Astrocyte of the spinal cord (primary cell): ENCODE measurements at regions not wholly inside any gene's neighbourhood (a gene's known extent, or its start where the extent isn't known, plus 50 kb on each side); places are given as distances from the start of the nearest gene placed in this dataset.

ENCODE experiments used
- DNase-seq: peaks from one replicate; pipeline ENCODE4 v3.0.0; 2011; ENCODE audit warnings: low read depth, low spot score
- H3K4me3 ChIP-seq: 2 replicates; pipeline ENCODE4 v1.5.1; 2011; ENCODE audit warnings: low read depth, mild to moderate bottlenecking, low read length, moderate library complexity
- CTCF ChIP-seq: IDR thresholded peaks from 2 replicates; pipeline ENCODE4 v1.5.1; 2012; ENCODE audit warnings: low read depth, mild to moderate bottlenecking, low read length, inconsistent platforms
- in situ Hi-C: cut with HindIII; loops from 2 replicates; pipeline ENCODE4 v1.10.0; 2017; ENCODE audit warnings: low sequenced_read_pairs

GRCh38 chr2:239881561-239882320 is 143.4 kb downstream of the NDUFA10 start:
- in situ Hi-C loops = no loop called here
- DNase-seq = peak; percentile 38
- no peak for TF ChIP-seq CTCF
- H3K4me3 ChIP-seq = no peak overlapping the region

- in situ Hi-C loops = no loop called here
- no peak for TF ChIP-seq CTCF
- no peak for DNase-seq
- no peak overlapping the region for H3K4me3 ChIP-seq
Measured at GRCh38 chr2:239881031-239881471, 144.1 kb downstream of the NDUFA10 start.

- DNase-seq = no peak
- TF ChIP-seq CTCF = no peak
- in situ Hi-C loops = no loop called here
- H3K4me3 ChIP-seq = no peak overlapping the region
Measured at GRCh38 chr2:239880396-239880795, 144.7 kb downstream of the NDUFA10 start.

- DNase-seq = no peak
- no peak overlapping the region for H3K4me3 ChIP-seq
- in situ Hi-C loops = no loop called here
- no peak for TF ChIP-seq CTCF
Measured at GRCh38 chr2:239879423-239880084, 145.6 kb downstream of the NDUFA10 start.

GRCh38 chr2:239878686-239879085 is 146.5 kb downstream of the NDUFA10 start:
- TF ChIP-seq CTCF = no peak
- DNase-seq = no peak
- in situ Hi-C loops = no loop called here
- H3K4me3 ChIP-seq = no peak overlapping the region

- H3K4me3 ChIP-seq = no peak overlapping the region
Measured at GRCh38 chr2:239876948-239877289, 148.2 kb downstream of the NDUFA10 start.

More at GRCh38 chr2:239876948-239877289, 148.2 kb downstream of the NDUFA10 start:
- DNase-seq = no peak
- in situ Hi-C loops = no loop called here
- TF ChIP-seq CTCF = no peak
